ENCODE measurements at regions not wholly inside any gene's neighbourhood (a gene's known extent, or its start where the extent isn't known, plus 50 kb on each side); places are given as distances from the start of the nearest gene placed in this dataset.

- H3K9me3 ChIP-seq = peaks cover 0 to 39% (median 19%) of the 10 kb centered on the region in 4 donors
- TF ChIP-seq POLR2A (IDR thresholded peaks at IDR 0.05) = no peak
- no peak for TF ChIP-seq POLR2AphosphoS5 (IDR thresholded peaks at IDR 0.05)
- TF ChIP-seq CTCF (IDR thresholded peaks at IDR 0.05) = no peak
- TF ChIP-seq EP300 (IDR thresholded peaks at IDR 0.05) = no peak
- no peaks in the 10 kb centered on the region for H3K27me3 ChIP-seq
- intact Hi-C loops (cut with DNase I; ENCODE audit: low total_unique reads) = no loop called here
- H3K4me3 ChIP-seq = no peak overlapping the region
- no peaks in the 10 kb centered on the region for H3K36me3 ChIP-seq
- WGBS, 5 donors = 60 to 74% (median 68%) methylated on average over 2 of the region's 2 CpGs
- H3K27ac ChIP-seq = no peak overlapping the region
- no peaks in the 10 kb centered on the region for H3K4me1 ChIP-seq
- no peak for DNase-seq
Measured at GRCh38 chr3:861721-862120, 231.1 kb upstream of the CNTN6 start.

- DNase-seq = no peak
- Histone ChIP-seq H3K36me3 (no peaks in the 10 kb centered on the region), H3K27me3 (no peaks in the 10 kb centered on the region), H3K4me3 (no peak overlapping the region), H3K9me3 (peaks cover 0 to 4% (median 2%) of the 10 kb centered on the region in 4 donors), H3K4me1 (no peaks in the 10 kb centered on the region), H3K27ac (no peak overlapping the region)
- intact Hi-C loops (cut with DNase I; ENCODE audit: low total_unique reads) = no loop called here
- TF ChIP-seq POLR2A (IDR thresholded peaks at IDR 0.05) (no peak), POLR2AphosphoS5 (IDR thresholded peaks at IDR 0.05) (no peak), EP300 (IDR thresholded peaks at IDR 0.05) (no peak), CTCF (IDR thresholded peaks at IDR 0.05) (no peak)
- 54 to 77% (median 68%) methylated on average over 1 of the region's 1 CpG for WGBS, 5 donors
Measured at GRCh38 chr3:869269-869668, 223.6 kb upstream of the CNTN6 start.

- H3K9me3 ChIP-seq = peaks cover 0 to 4% (median 2%) of the 10 kb centered on the region in 4 donors
- intact Hi-C loops (cut with DNase I; ENCODE audit: low total_unique reads) = no loop called here
Measured at GRCh38 chr3:869734-870133, 223.1 kb upstream of the CNTN6 start.

GRCh38 chr3:871651-872050, 221.2 kb upstream of the CNTN6 start:
- 73 to 91% (median 90%) methylated on average over 1 of the region's 1 CpG for WGBS, 5 donors
- Histone ChIP-seq H3K27ac (no peak overlapping the region), H3K27me3 (no peaks in the 10 kb centered on the region), H3K4me1 (no peaks in the 10 kb centered on the region), H3K36me3 (no peaks in the 10 kb centered on the region), H3K4me3 (no peak overlapping the region), H3K9me3 (no peaks in the 10 kb centered on the region)
- intact Hi-C loops (cut with DNase I; ENCODE audit: low total_unique reads) = no loop called here
- no peak for DNase-seq
- TF ChIP-seq POLR2AphosphoS5 (IDR thresholded peaks at IDR 0.05) = no peak
- no peak for TF ChIP-seq CTCF (IDR thresholded peaks at IDR 0.05)
- TF ChIP-seq EP300 (IDR thresholded peaks at IDR 0.05) = no peak
- no peak for TF ChIP-seq POLR2A (IDR thresholded peaks at IDR 0.05)

More at GRCh38 chr3:869734-870133, 223.1 kb upstream of the CNTN6 start:
- 32 to 58% (median 47%) methylated on average over 2 of the region's 2 CpGs for WGBS, 5 donors
- Histone ChIP-seq H3K27ac (no peak overlapping the region), H3K4me1 (no peaks in the 10 kb centered on the region), H3K4me3 (no peak overlapping the region), H3K27me3 (no peaks in the 10 kb centered on the region), H3K36me3 (no peaks in the 10 kb centered on the region)
- TF ChIP-seq CTCF (IDR thresholded peaks at IDR 0.05) (no peak), POLR2AphosphoS5 (IDR thresholded peaks at IDR 0.05) (no peak), EP300 (IDR thresholded peaks at IDR 0.05) (no peak), POLR2A (IDR thresholded peaks at IDR 0.05) (no peak)
- no peak for DNase-seq
